ENCODE measurements at regions not wholly inside any gene's neighbourhood (a gene's known extent, or its start where the extent isn't known, plus 50 kb on each side); places are given as distances from the start of the nearest gene placed in this dataset.

- no peak for DNase-seq (ENCODE audit: low spot score)
- Histone ChIP-seq H3K27ac (ENCODE audit: low read depth in 1 of 2, low read length in 2 of 2) (no peak overlapping the region), H3K4me1 (ENCODE audit: control insufficient read depth in 4 of 4, insufficient read depth in 4 of 4, low read length in 3 of 4) (peaks cover 0 to 11% (median 6%) of the 10 kb centered on the region in 4 donors), H3K27me3 (ENCODE audit: control insufficient read depth in 4 of 4, insufficient read depth in 4 of 4, low read length in 3 of 4) (peaks cover 2 to 9% (median 8%) of the 10 kb centered on the region in 4 donors), H3K9ac (ENCODE audit: low read depth in 1 of 2, low read length in 2 of 2) (no peak overlapping the region), H3K4me3 (ENCODE audit: low read depth in 1 of 3, low read length in 3 of 3) (no peak overlapping the region), H3K9me3 (ENCODE audit: control insufficient read depth in 4 of 4, low read length in 3 of 4) (no peaks in the 10 kb centered on the region), H3K36me3 (ENCODE audit: control insufficient read depth in 4 of 4, insufficient read depth in 3 of 4, low read depth in 1 of 4, low read length in 3 of 4) (no peaks in the 10 kb centered on the region)
- TF ChIP-seq FOXA1 (IDR thresholded peaks at IDR 0.05) = no peak
- TF ChIP-seq ATF3 (IDR thresholded peaks at IDR 0.05) = no peak
- no peak for TF ChIP-seq MAX (IDR thresholded peaks at IDR 0.05)
- TF ChIP-seq ZBTB33 (IDR thresholded peaks at IDR 0.05) = no peak
- no peak for TF ChIP-seq SP1 (IDR thresholded peaks at IDR 0.05)
- TF ChIP-seq REST (IDR thresholded peaks at IDR 0.05) = no peak
- no peak for TF ChIP-seq HNF4G (IDR thresholded peaks at IDR 0.05)
- TF ChIP-seq RXRA (IDR thresholded peaks at IDR 0.05) = no peak
- no peak for TF ChIP-seq YY1 (IDR thresholded peaks at IDR 0.05)
- no peak for TF ChIP-seq TAF1 (conservative IDR thresholded peaks at IDR 0.05)
- no peak for TF ChIP-seq CTCF (IDR thresholded peaks at IDR 0.05; ENCODE audit: low read depth, low read length, missing input control)
- no peak for TF ChIP-seq JUND (IDR thresholded peaks at IDR 0.05)
- TF ChIP-seq GABPA (IDR thresholded peaks at IDR 0.05 in 1 of 2, conservative IDR thresholded peaks at IDR 0.05 in 1 of 2) = no peak
- TF ChIP-seq NR2F2 (IDR thresholded peaks at IDR 0.05) = no peak
- TF ChIP-seq EGR1 (IDR thresholded peaks at IDR 0.05; ENCODE audit: low read depth in 2 of 2) = no peak
- TF ChIP-seq HNF4A (conservative IDR thresholded peaks at IDR 0.05) = no peak
- 43% methylated on average over 2 of the region's 2 CpGs for WGBS
These were observed 364.5 kb downstream of the MTX2 start for GRCh38 chr2:176633754-176634153.

- no peak overlapping the region for H3K9ac ChIP-seq (ENCODE audit: low read depth in 1 of 2, low read length in 2 of 2)
- TF ChIP-seq GABPA (IDR thresholded peaks at IDR 0.05 in 1 of 2, conservative IDR thresholded peaks at IDR 0.05 in 1 of 2) (no peak), EGR1 (IDR thresholded peaks at IDR 0.05; ENCODE audit: low read depth in 2 of 2) (no peak), TAF1 (conservative IDR thresholded peaks at IDR 0.05) (no peak), RXRA (IDR thresholded peaks at IDR 0.05) (no peak), YY1 (IDR thresholded peaks at IDR 0.05) (no peak), CTCF (IDR thresholded peaks at IDR 0.05; ENCODE audit: low read depth, low read length, missing input control) (no peak), HNF4G (IDR thresholded peaks at IDR 0.05) (no peak), REST (IDR thresholded peaks at IDR 0.05) (no peak), JUND (IDR thresholded peaks at IDR 0.05) (no peak), FOXA1 (IDR thresholded peaks at IDR 0.05) (no peak), SP1 (IDR thresholded peaks at IDR 0.05) (no peak), HNF4A (conservative IDR thresholded peaks at IDR 0.05) (no peak)
- H3K4me3 ChIP-seq (ENCODE audit: low read depth in 1 of 3, low read length in 3 of 3) = no peak overlapping the region
- no peak overlapping the region for H3K27ac ChIP-seq (ENCODE audit: low read depth in 1 of 2, low read length in 2 of 2)
- WGBS = 74% methylated on average over 3 of the region's 3 CpGs
- peaks cover 0 to 11% (median 6%) of the 10 kb centered on the region in 4 donors for H3K4me1 ChIP-seq (ENCODE audit: control insufficient read depth in 4 of 4, insufficient read depth in 4 of 4, low read length in 3 of 4)
- H3K36me3 ChIP-seq (ENCODE audit: control insufficient read depth in 4 of 4, insufficient read depth in 3 of 4, low read depth in 1 of 4, low read length in 3 of 4) = no peaks in the 10 kb centered on the region
- H3K9me3 ChIP-seq (ENCODE audit: control insufficient read depth in 4 of 4, low read length in 3 of 4) = no peaks in the 10 kb centered on the region
- peaks cover 3 to 30% (median 15%) of the 10 kb centered on the region in 4 donors for H3K27me3 ChIP-seq (ENCODE audit: control insufficient read depth in 4 of 4, insufficient read depth in 4 of 4, low read length in 3 of 4)
- no peak for DNase-seq (ENCODE audit: low spot score)
These were observed 367.2 kb downstream of the MTX2 start for GRCh38 chr2:176636401-176636800.
